Astrocyte of the spinal cord (primary cell): ENCODE measurements at regions not wholly inside any gene's neighbourhood (a gene's known extent, or its start where the extent isn't known, plus 50 kb on each side); places are given as distances from the start of the nearest gene placed in this dataset.

Experiments used
- DNase-seq: peaks from one replicate; pipeline ENCODE4 v3.0.0; 2011; ENCODE audit warnings: low read depth, low spot score
- H3K4me3 ChIP-seq: 2 replicates; pipeline ENCODE4 v1.5.1; 2011; ENCODE audit warnings: low read depth, mild to moderate bottlenecking, low read length, moderate library complexity
- in situ Hi-C: cut with HindIII; loops from 2 replicates; pipeline ENCODE4 v1.10.0; 2017; ENCODE audit warnings: low sequenced_read_pairs
- TF ChIP-seq, protein P1 (sequence below): IDR thresholded peaks from 2 replicates; pipeline ENCODE4 v1.5.1; 2012; ENCODE audit warnings: low read depth, mild to moderate bottlenecking, low read length, inconsistent platforms

GRCh38 chr1:117702654-117703053 is 96.8 kb downstream of the TENT5C start:
- no peak for DNase-seq
- H3K4me3 ChIP-seq: no peak overlapping the region
- TF ChIP-seq, protein P1, sequence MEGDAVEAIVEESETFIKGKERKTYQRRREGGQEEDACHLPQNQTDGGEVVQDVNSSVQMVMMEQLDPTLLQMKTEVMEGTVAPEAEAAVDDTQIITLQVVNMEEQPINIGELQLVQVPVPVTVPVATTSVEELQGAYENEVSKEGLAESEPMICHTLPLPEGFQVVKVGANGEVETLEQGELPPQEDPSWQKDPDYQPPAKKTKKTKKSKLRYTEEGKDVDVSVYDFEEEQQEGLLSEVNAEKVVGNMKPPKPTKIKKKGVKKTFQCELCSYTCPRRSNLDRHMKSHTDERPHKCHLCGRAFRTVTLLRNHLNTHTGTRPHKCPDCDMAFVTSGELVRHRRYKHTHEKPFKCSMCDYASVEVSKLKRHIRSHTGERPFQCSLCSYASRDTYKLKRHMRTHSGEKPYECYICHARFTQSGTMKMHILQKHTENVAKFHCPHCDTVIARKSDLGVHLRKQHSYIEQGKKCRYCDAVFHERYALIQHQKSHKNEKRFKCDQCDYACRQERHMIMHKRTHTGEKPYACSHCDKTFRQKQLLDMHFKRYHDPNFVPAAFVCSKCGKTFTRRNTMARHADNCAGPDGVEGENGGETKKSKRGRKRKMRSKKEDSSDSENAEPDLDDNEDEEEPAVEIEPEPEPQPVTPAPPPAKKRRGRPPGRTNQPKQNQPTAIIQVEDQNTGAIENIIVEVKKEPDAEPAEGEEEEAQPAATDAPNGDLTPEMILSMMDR: no peak
- in situ Hi-C loops: no loop called here

- TF ChIP-seq, protein P1: no peak
- in situ Hi-C loops: no loop called here
These were observed 101.5 kb downstream of the TENT5C start for GRCh38 chr1:117707371-117707770.

GRCh38 chr1:117708323-117709248 is 102.7 kb downstream of the TENT5C start:
- in situ Hi-C loops: no loop called here
- TF ChIP-seq, protein P1: no peak
- no peak overlapping the region for H3K4me3 ChIP-seq
- no peak for DNase-seq

More at GRCh38 chr1:117707371-117707770, 101.5 kb downstream of the TENT5C start:
- no peak overlapping the region for H3K4me3 ChIP-seq
- no peak for DNase-seq

DNA sequence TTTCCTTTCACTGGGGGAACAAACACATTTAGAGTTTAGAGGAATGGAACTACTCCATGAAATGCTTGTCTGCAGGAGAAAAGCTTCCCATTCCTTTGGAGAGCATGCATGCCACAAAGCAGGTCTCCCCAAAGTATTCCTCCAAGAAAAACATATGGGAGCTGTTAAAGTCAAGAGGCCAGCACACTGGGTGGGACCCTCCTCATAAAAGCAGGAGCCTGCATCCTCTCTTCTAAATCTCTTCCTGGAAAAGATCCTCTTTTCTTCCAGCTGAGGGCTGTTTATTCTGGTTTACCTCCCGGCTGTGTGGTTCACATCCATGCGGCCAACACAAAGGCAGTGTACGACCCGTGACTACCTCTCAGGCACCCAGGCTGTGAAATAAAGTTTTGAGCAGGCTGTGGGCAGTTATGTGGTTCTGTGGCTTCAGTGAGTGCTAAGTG is 103.4 kb downstream of the TENT5C start:
- no peak for DNase-seq
- no peak overlapping the region for H3K4me3 ChIP-seq
- TF ChIP-seq, protein P1: no peak
- in situ Hi-C loops: no loop called here

DNA sequence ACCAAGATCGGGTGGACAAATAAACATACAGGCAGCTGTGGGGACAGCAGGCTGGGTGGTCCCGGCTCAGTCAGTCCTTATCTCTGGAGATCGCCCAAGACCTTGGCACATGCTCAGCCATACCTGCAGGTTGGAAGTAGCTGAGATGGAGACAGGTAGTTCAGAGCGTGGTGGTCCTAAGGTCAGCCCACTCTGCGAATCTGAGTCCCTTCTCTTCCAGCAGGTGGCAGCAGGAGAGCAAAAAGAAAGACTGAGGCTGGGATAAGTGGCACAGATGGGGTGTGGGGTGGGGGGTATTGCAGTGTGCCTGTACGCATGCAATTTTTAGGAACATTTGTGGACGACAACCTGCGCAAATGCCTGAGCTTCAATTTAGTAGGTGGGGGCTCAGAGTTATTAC is 104.9 kb downstream of the TENT5C start:
- no peak overlapping the region for H3K4me3 ChIP-seq
- DNase-seq: no peak
- TF ChIP-seq, protein P1: peak; percentile 39
- in situ Hi-C loops: no loop called here

DNA sequence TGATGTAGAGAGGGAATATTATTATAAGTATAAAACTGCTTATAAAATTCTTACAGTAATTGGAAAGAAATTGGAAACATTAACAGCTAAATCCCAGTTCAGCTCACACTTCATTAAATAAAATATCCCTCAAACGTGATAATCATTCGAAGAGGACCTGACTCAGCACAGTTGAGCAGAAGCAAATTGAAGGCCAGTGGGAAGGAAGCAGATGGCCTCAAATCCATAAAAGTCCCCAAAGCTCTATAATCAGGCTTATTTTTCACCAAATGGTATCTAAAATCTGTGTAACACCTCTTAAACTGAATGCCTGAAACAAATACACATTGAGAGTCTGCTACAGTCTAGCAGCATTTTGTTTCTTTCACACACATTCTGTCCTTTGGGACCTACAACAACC is 106.8 kb downstream of the TENT5C start:
- TF ChIP-seq, protein P1: no peak
- DNase-seq: no peak
- in situ Hi-C loops: no loop called here
- no peak overlapping the region for H3K4me3 ChIP-seq
